Right renal pelvis (tissue), 4 donors: ENCODE measurements at regions not wholly inside any gene's neighbourhood (a gene's known extent, or its start where the extent isn't known, plus 50 kb on each side); places are given as distances from the start of the nearest gene placed in this dataset.

Source experiments
- DNase-seq, 4 donors: peaks; one replicate each; pipeline ENCODE4 v3.0.0-alpha.2; 2013; ENCODE audit warnings: low read depth in 4 of 4, low spot score in 3 of 4, missing footprints in 1 of 4

DNA sequence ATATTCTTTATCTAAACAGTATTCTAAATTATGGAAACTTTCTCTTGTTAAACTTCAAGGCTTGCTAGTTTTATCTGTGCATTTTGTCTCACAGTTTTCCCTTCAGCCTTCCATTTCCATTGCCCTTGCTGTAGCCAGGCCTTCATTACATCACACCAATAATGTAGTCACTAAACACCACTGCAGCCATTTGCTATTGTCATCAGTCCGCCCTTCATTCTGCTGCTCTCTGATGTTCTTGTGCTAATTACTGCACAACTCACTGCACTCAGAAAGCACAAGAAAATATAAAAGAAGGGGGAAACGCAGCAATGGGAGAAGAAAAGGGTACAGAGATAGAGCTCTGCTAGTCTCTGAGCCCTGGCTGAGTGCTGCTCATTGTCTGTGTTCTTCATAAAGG, 239.6 kb upstream of the FSTL5 start:
- no peak for DNase-seq

DNA sequence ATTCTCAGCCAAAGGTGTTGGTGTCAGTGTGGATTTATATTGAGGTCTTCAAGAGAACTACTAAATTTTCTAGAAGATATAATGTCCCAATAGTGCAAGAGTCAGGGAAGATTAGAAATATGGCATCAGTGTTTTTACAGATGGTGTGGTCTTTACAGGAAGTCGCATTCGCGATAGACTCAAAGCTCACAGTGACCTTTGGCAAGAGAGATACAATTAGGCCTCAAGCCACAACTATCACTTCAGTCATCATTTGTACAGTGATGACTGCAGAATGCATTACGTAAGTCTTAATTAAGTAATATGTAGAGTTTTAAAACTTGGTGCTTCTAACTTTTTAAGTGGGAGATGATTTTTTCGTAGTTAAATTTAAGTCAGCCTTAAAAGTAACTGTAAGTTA, 237.2 kb upstream of the FSTL5 start:
- no peak for DNase-seq

- DNase-seq = no peak
These were observed 229.1 kb upstream of the FSTL5 start for GRCh38 chr4:162392946-162393345.

DNA sequence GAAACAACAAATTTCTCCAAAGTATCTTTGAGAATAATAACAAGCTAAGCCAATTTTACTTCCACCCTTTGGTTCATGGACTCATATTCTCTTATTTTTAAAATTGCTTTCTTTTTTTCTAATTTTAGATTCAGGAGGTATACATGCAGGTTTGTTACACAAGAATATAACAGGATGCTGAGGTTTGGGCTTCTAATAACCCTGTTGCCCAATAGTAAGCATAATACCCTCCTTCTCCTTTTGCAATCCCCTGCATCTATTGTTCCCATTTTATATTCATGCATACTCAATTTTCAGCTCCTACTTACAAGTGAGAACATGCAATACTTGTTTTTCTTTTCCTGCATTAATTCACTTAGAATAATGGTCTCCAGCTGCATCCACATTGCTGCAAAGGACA, 202.3 kb upstream of the FSTL5 start:
- no peak for DNase-seq

- DNase-seq = no peak
These were observed 200.9 kb upstream of the FSTL5 start for GRCh38 chr4:162364651-162365050.

DNA sequence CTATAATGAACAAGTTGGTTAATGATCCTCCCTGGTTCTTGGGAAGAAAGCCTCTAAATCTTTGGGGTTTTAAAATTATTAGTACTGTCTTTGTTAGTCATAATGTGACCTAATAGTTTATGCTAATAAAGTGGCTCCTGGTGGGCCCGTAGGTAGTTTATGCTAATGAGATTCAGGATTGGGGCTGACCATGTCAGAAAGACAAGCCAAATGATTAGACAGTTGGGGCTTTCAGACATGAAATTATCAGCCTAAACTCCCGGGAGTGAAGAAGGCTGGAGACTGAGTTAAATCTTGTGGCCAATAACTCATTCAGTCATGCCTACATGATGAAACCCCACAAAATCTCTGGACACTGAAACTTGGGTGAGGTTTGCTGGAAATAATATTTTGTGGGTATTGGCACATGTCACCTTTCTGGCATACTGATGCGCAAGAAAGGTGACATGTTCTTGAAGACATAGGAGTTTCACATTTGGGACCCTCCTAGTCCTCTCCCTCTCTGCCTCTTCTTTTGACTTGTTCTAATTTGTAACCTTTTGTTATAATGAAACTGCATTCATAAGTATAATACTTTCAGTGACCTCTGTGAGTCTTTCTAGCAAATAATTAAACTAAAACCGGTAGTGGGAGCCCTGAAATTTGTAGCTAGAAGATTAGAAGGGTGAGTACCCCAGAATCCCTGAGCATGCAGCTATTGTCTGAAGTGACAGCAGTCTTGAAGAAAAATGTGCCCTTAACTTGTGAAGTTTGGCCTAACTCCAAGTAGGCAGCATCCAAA, 196.8 kb upstream of the FSTL5 start:
- DNase-seq = no peak

DNA sequence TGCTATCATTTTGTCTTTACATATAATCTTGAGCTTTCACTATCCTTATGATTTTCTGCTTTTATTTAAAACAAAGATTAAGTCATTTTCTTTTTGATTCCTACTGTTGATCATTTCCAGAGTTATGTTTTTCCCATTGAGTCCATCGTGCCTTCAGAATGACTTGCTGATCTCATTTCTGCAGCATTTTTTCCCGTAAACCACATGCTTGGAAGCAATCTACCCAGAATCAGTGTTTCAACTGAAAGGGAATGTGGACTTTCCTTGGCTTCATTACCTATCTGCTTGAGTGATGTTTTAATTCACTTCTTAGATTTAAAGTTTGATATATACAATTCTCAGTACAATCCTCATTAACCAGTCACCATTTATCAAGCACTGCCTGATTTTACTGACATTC, 192.4 kb upstream of the FSTL5 start:
- DNase-seq = no peak

GRCh38 chr4:162352580-162353107, 188.8 kb upstream of the FSTL5 start:
- DNase-seq = no peak

DNA sequence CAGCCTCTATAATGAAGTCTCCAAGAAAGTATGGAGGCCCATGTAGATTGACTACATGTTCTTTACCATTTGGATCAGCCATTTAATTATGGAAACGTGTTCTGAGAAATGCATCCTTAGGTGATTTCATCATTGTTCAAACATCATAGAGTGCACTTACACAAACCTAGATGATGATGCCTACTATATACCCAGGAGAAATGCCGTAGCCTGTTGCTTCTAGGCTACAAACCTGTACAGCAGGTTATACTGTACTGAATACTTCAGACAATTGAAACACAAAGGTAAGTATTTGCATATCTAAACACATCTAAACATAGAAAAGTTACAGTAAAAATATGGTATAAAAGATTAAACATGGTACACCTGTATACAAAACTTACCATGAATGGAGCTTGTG, 186.5 kb upstream of the FSTL5 start:
- no peak for DNase-seq

GRCh38 chr4:162349395-162349794, 185.6 kb upstream of the FSTL5 start:
- DNase-seq = no peak

- no peak for DNase-seq
These were observed 184.0 kb upstream of the FSTL5 start for GRCh38 chr4:162347842-162348213.

DNA sequence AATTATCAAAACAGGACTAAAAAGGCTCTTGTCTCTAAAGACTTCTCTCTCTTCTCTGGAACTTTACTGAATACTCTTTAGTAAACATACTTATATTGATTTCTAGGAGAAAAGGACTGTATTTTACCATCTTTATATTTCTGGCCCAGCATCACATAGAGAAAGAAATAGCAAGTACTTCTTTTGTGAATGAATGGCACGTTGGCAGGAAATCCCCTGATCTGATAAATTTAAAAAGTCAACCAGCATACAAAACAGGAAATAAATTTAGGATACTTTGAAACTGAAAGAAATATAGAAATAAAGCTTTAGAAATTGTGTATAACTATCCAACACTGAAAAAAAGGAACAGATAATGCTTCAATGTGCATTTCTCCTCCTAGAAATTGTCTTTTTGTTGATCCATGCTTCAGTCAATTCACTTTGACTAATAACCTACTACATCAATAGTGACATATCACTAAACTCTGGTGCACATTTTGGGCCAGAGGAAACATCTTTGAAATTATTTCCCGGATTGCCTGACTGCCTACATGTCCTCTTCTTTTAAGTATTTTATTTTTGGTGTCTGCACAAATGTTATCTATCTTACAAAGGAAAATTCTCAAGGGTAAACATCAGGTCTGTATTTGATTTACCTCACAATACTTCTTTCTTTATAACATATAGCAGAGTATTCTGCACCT, 183.5 kb upstream of the FSTL5 start:
- no peak for DNase-seq

GRCh38 chr4:162343967-162344366, 180.2 kb upstream of the FSTL5 start:
- DNase-seq = no peak

GRCh38 chr4:162341533-162341932, 177.7 kb upstream of the FSTL5 start:
- DNase-seq = no peak

DNA sequence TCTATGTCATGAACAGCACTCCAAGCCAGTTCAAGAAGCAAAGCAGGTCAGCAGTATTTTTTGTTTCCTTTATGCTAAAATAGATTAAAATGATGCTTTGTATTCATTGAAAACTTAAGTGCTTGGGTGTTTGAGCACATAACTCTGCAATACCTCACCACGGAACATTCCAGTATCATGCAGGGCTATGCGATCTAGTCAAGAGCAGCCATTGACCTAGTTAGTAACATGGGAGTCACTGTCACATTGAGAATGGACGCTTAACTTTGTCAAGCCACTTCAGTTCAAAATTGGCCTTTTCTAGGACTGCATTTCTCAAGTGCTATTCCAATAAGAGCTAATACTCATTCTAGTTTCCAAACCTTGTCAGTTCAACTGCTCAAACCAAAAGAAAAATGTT, 160.1 kb upstream of the FSTL5 start:
- no peak for DNase-seq

- no peak for DNase-seq
These were observed 158.3 kb upstream of the FSTL5 start for GRCh38 chr4:162322054-162322453.

GRCh38 chr4:162285753-162286152, 122.0 kb upstream of the FSTL5 start:
- no peak for DNase-seq

DNA sequence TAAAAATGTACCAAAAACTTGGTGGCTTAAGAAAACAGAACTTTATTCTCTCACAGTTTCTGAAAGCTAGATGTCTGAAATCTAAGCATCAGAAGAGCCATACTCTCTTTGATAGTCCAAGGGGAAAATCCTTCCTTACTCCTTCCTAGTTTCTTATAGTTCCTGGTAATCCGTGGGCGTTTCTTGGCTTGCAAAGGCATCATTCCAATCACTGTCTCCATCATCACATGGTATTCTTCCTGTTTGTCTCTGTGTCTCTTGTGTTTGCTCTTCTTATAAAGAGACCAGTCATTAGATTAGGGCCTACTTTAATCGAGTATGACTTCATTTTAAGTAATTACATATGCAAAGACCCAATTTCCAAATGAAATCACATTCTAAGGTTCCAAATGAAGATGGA, 118.9 kb upstream of the FSTL5 start:
- no peak for DNase-seq

GRCh38 chr4:162274354-162274753, 110.6 kb upstream of the FSTL5 start:
- no peak for DNase-seq

- DNase-seq = no peak
These were observed 108.4 kb upstream of the FSTL5 start for GRCh38 chr4:162272215-162272614.

DNA sequence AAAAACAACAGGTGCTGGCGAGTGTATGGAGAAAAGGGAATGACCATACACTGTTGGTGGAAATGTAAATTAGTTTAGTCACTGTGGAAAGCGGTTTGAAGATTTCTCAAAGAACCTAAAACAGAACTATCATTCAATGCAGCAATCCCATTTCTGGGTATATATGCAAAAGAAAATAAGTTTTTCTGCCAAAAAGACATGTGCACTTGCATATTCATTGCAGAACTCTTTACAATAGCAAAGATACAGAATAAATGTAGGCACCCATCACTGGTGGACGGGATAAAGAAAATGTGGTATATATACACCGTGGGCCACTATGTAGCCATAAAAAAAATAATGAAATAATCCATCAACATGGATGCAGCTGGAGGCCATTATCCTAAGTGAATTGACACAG, 105.1 kb upstream of the FSTL5 start:
- no peak for DNase-seq

DNA sequence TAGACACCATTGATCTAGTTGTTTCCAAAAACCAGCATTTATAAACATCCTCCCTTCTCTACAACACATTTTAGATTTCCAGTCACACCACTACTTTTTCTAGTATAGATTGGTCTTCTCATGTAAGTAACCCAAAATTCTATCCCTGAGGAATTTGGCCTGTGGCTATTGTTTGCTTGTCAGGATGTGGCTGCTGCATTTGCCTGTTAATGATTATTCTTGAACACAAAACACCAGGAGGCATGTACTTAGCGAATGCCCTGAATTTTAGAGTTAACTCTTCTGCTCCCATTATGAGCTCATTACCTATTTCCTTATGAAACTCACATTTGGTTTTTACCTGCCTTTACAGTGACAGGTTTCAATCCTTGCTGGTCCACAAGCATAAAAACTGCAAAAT, 102.0 kb upstream of the FSTL5 start:
- DNase-seq = no peak
